GM12873 (cell line): ENCODE measurements at regions not wholly inside any gene's neighbourhood (a gene's known extent, or its start where the extent isn't known, plus 50 kb on each side); places are given as distances from the start of the nearest gene placed in this dataset.

Source experiments
- CTCF ChIP-seq: IDR thresholded peaks from 2 replicates; pipeline ENCODE4 v1.5.1; 2012; ENCODE audit warnings: low read depth, mild to moderate bottlenecking, moderate library complexity, low read length, control low read depth; ENCODE audit not compliant: insufficient read depth; ENCODE audit errors: missing control alignments

- no peak for TF ChIP-seq CTCF
These were observed 1177.9 kb downstream of the GRIK2 start for GRCh38 chr6:102571236-102571908.

DNA sequence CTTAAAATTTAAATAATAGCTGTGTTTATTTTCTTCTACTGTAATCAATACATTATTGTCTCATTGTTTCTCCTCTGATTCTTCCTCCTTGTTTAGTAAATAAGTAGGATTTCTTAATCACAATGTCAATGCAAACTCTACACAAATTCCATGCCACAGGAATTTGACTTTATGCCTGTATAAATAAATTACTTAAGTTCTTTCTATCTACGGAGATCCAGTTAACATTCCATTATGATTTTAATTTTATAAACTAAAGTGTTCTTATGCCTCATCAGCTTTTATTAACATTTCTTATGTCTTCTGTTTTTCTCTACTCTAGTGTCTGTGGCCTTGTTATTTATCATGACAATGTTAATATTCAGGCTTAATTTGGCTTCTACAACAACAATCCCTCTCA lies 1169.2 kb downstream of the GRIK2 start:
- TF ChIP-seq CTCF, result no peak

DNA sequence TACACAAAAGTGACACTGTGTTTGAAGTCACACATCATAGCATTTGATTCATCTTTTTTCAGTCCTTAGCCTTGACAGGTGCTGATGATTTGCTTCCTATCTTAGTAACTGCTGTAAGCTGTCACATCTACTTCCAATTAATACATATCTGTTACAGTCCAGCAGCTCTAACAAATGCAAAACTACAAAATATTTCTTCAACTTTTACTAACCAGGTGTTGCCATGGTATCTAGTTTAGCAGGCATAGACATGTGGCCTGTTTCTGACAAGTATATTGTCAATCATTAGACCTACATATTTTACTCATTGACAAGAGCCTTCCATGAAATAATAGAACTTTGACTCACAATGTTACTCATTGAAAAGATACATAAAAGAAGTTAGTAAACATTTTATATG lies 1159.7 kb downstream of the GRIK2 start:
- TF ChIP-seq CTCF, result no peak

DNA sequence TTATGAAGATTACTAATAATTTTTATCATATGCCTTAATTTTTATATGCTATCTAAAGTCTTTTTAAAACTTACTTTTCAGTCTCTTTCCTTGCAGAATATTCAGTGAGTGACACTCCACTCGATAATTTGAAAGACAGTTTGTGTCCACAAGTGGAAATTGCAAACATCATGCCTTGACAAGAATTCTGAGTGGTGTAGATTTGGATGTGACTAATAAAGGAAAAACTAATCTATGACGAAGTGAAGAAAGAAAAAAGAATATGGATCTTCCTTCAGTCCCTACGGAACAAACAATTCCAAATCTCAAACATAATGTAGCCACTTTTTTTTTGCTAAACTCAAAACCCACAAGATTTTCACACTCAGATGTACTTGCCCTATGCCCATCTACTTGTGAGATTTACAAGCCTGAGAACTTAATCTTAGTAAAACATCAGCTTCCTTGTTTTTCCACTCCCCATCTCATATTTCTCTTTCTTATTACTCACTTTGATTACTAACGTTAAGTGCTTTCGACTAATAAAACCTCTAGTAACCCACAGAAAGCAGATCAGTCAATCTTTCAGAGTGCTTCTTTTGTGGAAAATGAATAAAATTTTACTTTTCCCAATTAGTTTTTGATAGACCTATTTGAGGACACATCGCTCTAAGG lies 1155.8 kb downstream of the GRIK2 start:
- no peak for TF ChIP-seq CTCF

DNA sequence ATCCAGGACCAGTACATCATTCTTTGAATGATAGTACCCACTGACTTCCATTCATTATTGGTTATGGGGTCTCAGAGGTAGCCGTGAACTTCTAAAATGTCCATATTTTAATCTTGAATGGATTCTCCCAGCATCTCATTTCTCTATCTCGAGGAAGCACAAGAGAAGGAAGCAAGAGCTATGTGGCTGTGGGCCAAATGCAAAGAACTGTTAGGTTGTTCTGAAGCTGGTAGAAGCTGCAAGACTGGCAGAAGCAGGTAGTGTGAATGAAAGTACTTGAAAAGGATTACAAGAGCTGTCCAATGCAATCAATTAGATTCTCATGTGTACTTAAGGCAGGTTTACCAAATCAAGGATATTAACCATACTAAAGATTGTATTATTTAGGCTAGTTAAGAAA lies 1131.8 kb downstream of the GRIK2 start:
- no peak for TF ChIP-seq CTCF

- no peak for TF ChIP-seq CTCF
These were observed 1127.5 kb downstream of the GRIK2 start for GRCh38 chr6:102520966-102521365.

DNA sequence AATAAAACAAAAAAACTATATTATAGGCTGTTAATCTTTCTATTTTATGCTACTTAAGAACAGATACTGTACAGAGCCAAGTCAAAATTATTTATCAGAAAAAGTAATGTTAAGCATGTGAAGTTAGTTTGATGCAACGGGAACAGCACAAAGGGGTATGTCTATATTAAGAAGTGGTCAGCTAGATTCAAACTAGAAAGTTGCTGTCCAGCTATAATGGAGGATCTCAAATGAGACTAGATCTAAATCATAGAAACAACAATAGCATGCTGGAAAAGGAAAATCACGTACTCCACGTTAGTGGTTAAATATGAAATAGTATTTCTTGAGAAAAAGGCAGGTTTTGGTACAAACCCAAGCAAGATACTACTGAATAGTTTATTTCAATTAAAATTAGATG lies 1124.0 kb downstream of the GRIK2 start:
- no peak for TF ChIP-seq CTCF
